Gastrocnemius medialis (tissue), 4 donors: ENCODE measurements at regions not wholly inside any gene's neighbourhood (a gene's known extent, or its start where the extent isn't known, plus 50 kb on each side); places are given as distances from the start of the nearest gene placed in this dataset.

Experiments
- CTCF ChIP-seq, 5 experiments: fragments of 450-650 bp in 3 of 5; fragments of 200-600 bp in 2 of 5; sonication (generic) in 2 of 5; IDR thresholded peaks in 4 of 5; conservative IDR thresholded peaks in 1 of 5; 1 replicate in 4 of 5; 2 replicates in 1 of 5; pipeline ENCODE4 v1.5.1; 2016 to 2019; ENCODE audit warnings: antibody characterized with exemption in 5 of 5, mild to moderate bottlenecking in 3 of 5, moderate library complexity in 3 of 5
- POLR2A ChIP-seq, 2 donors: fragments of 450-650 bp; IDR thresholded peaks; one replicate each; pipeline ENCODE4 v1.6.1; 2017; ENCODE audit warnings: antibody characterized with exemption in 2 of 2, mild to moderate bottlenecking in 2 of 2, moderate library complexity in 2 of 2

GRCh38 chr4:153963216-153963615 lies 174.3 kb upstream of the SFRP2 start:
- TF ChIP-seq CTCF (IDR thresholded peaks at IDR 0.05 in 4 of 5, conservative IDR thresholded peaks at IDR 0.05 in 1 of 5), result no peak
- no peak for TF ChIP-seq POLR2A (IDR thresholded peaks at IDR 0.05)
